Neural crest cell (in vitro differentiated cells): ENCODE measurements at regions not wholly inside any gene's neighbourhood (a gene's known extent, or its start where the extent isn't known, plus 50 kb on each side); places are given as distances from the start of the nearest gene placed in this dataset.

Experiments
- DNase-seq: peaks from one replicate; pipeline ENCODE4 v3.0.0; 2021; ENCODE audit warnings: low read depth, mixed read lengths, low spot score
- H3K27ac Mint-ChIP-seq: one replicate; pipeline ENCODE4 v1.8.0; 2021; ENCODE audit warnings: mild to moderate bottlenecking, mixed read lengths; ENCODE audit not compliant: unreplicated experiment
- H3K27me3 Mint-ChIP-seq: 2 replicates; pipeline ENCODE4 v1.8.0; 2021; ENCODE audit warnings: low read depth, mild to moderate bottlenecking, mixed read lengths
- H3K36me3 Mint-ChIP-seq: 2 replicates; pipeline ENCODE4 v1.8.0; 2021; ENCODE audit warnings: low read depth, mild to moderate bottlenecking, mixed read lengths
- H3K4me1 Mint-ChIP-seq: 2 replicates; pipeline ENCODE4 v1.8.0; 2021; ENCODE audit warnings: mixed read lengths
- H3K4me3 Mint-ChIP-seq: one replicate; pipeline ENCODE4 v1.8.0; 2021; ENCODE audit warnings: mild to moderate bottlenecking, mixed read lengths
- H3K9me3 Mint-ChIP-seq: 2 replicates; pipeline ENCODE4 v1.8.0; 2021; ENCODE audit warnings: mixed read lengths
- CTCF ChIP-seq: fragments of 200-600 bp; sonication (generic); conservative IDR thresholded peaks from 2 replicates; pipeline ENCODE4 v1.5.0; 2021; ENCODE audit warnings: antibody characterized with exemption, mild to moderate bottlenecking

- no peak for DNase-seq
- peaks cover 27% of the 10 kb centered on the region for H3K4me1 Mint-ChIP-seq
- H3K36me3 Mint-ChIP-seq, result peaks cover under 1% of the 10 kb centered on the region
- no peak overlapping the region for H3K27ac Mint-ChIP-seq
- TF ChIP-seq CTCF, result no peak
- no peak overlapping the region for H3K4me3 Mint-ChIP-seq
- H3K27me3 Mint-ChIP-seq, result no peaks in the 10 kb centered on the region
- H3K9me3 Mint-ChIP-seq, result peaks cover 9% of the 10 kb centered on the region
Observed at GRCh38 chr6:4323322-4323721, 187.9 kb upstream of the ECI2 start.

- H3K9me3 Mint-ChIP-seq, result peaks cover 11% of the 10 kb centered on the region
- H3K4me3 Mint-ChIP-seq, result no peak overlapping the region
- H3K27me3 Mint-ChIP-seq, result no peaks in the 10 kb centered on the region
- no peak for DNase-seq
- H3K27ac Mint-ChIP-seq, result no peak overlapping the region
- peaks cover 31% of the 10 kb centered on the region for H3K4me1 Mint-ChIP-seq
- TF ChIP-seq CTCF, result no peak
- no peaks in the 10 kb centered on the region for H3K36me3 Mint-ChIP-seq
Observed at GRCh38 chr6:4322846-4323309, 187.5 kb upstream of the ECI2 start.

DNA sequence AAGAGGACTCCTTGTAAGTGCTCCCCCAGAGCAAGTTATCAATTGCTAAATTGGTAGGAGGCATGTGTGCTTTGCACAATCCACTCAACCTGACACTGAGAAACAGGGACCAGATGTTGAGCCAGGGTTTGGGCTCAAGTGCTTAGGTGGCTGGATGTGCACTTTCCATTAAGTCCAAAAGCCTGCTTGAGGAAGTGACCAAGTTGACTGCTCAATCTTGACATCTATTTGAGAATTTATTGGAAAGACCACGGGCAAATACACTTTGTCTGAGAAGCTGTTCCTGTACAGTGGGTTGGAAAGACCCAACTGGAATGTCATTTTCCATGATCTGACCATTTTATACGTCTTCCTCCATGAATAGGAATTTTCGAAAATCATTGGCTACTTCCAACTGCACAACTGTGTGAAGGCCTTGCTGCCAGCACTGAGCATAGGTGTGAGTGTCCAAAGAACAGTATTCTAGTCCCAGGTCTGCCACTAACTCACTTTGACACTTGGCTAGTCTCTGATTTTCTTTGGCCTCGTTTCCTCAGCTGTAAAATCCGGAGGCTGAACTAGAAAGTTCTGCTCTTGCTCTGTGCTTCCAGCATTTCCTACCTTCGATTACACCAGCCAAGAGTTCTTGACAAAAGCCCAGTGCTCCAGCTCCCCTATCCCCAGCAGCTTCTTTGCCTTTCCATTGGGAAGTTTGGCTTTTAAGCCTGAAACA is 186.9 kb upstream of the ECI2 start:
- Mint-ChIP-seq H3K27ac (no peak overlapping the region), H3K36me3 (no peaks in the 10 kb centered on the region), H3K27me3 (no peaks in the 10 kb centered on the region), H3K9me3 (peaks cover 11% of the 10 kb centered on the region), H3K4me3 (no peak overlapping the region), H3K4me1 (peaks cover 33% of the 10 kb centered on the region)
- no peak for TF ChIP-seq CTCF
- DNase-seq, result no peak

- Mint-ChIP-seq H3K27ac (no peak overlapping the region), H3K4me1 (peaks cover 33% of the 10 kb centered on the region), H3K27me3 (no peaks in the 10 kb centered on the region), H3K9me3 (peaks cover 11% of the 10 kb centered on the region), H3K4me3 (no peak overlapping the region), H3K36me3 (no peaks in the 10 kb centered on the region)
- no peak for TF ChIP-seq CTCF
- DNase-seq, result no peak
Observed at GRCh38 chr6:4320860-4321259, 185.5 kb upstream of the ECI2 start.

- Mint-ChIP-seq H3K36me3 (peaks cover 5% of the 10 kb centered on the region), H3K27ac (no peak overlapping the region), H3K4me3 (no peak overlapping the region), H3K4me1 (peaks cover 33% of the 10 kb centered on the region), H3K27me3 (no peaks in the 10 kb centered on the region), H3K9me3 (peaks cover 16% of the 10 kb centered on the region)
- no peak for TF ChIP-seq CTCF
- DNase-seq, result no peak
Observed at GRCh38 chr6:4319981-4320683, 184.8 kb upstream of the ECI2 start.
